ENCODE measurements at regions not wholly inside any gene's neighbourhood (a gene's known extent, or its start where the extent isn't known, plus 50 kb on each side); places are given as distances from the start of the nearest gene placed in this dataset.

DNA sequence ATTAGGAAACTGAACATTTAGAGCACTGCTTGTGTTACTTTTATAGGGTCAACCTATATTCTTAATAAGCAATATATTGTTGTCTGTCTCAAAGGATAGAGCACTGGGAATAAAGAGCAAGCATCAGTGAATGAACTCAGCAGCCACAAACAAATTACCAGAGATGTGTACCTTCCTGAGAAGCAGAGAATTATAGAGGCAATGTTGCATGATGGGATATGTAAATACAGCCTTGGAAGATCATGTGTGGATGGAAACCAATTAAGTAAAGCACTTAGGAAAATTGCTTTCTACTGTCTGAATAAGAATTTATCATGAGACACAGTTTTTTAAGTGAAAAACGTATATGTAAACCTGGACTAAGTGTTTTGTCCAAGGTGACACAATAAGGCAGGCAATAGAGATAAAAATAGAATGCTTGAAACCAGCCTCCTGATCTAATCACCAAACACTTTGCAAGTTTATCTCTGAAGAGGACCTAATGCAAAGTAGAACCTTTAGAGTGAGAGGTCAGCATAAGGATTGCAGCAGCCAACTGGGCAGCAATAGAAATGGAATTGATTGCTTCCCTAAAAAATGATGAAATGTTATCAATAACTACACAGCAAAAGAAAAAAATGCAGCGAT is 848.0 kb downstream of the TUSC7 start:
- DNase-seq (ENCODE audit: low spot score), result no peak

DNA sequence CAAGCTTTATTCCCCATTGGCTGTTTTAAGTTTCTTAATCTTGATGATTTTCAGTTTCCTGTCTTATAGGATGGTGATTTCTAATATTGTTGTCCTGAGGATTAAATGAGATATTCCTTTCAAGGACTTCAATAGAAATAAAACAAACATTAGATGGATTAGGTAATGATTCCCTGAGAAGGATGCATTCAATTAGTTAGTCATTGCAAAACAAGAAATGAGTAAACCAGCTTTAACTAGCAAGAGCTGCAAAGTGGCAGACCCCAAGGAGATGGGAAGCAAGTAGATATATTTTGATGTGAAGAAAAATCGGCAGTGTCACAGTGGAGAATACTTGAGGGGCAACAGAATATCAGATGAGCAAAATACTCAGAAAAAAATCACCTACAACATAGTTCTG is 849.1 kb downstream of the TUSC7 start:
- DNase-seq (ENCODE audit: low spot score), result no peak

DNA sequence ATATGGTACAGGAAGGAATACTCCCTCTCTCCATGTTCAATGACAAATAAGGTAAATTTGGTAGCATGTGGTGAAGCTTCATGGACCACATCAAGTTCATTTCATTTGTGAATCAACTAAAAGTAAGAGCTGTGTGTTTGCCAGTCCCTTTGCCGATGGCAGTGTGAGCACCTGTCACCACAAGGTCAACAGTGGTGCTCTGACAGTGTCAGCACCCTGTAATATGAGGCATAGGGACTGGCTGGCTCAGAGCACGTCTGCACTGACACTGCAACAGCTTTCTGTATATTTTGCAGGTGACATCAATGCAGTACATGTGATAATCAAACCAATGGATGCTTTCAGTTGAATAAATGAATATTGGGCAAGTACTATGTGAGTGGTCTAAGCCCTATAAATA is 852.4 kb downstream of the TUSC7 start:
- DNase-seq (ENCODE audit: low spot score), result no peak

DNA sequence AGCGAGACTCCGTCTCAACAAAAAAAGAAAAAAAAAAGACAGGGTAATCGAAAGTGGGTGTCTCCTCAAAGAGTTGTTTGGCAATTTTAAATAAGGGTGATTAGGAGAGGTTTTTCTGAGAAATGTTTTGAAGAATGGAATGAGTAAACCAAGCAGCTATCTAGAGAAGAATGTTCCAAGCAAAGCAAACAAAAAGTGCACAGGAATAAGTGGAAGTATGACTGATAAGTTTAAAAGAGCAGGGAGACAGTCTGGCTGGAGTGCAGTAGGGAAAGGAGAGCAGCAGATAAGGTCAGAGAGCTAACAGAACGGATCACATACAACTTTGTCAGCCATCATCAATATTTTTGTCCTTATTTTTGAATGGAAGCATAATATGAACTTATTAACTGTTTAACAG is 853.5 kb downstream of the TUSC7 start:
- DNase-seq (ENCODE audit: low spot score), result no peak

DNA sequence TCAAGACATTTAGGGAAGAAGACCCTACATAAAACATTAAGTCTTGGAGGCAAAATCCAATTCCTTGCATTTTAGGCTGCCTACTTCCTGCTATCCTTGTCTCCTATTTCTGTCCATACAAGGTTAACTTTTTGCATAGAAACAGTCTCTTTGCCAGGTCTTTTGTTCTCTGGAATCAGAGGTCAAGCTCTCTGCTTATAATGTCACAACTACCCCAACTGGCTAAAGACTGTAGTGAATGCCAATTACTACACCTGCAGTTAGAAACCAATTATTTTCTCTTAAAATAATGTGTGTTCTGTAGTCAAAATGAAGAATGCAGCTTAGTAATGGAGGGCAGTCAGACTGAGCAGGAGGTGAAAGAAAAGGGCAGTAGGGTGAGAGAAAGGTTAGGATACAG is 856.2 kb downstream of the TUSC7 start:
- DNase-seq (ENCODE audit: low spot score), result no peak

DNA sequence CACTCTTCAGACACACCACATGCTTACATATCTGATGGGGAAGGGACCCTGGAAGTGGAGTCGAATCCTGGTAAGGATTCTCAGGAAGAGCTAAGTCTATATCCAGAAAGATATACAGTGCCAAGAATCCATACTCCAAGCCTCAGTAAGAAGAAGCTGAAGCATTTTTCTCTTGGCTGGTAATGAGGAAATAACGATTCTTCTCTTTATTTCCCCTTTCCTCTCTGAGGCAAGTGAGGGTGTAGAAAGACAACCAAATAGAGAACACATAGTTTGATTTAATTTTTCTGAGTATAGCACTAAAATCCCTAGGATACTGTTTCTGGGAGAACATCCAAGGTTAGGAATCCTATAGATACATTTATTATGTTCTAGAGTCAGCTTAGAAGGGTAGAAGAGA is 857.3 kb downstream of the TUSC7 start:
- no peak for DNase-seq (ENCODE audit: low spot score)

DNA sequence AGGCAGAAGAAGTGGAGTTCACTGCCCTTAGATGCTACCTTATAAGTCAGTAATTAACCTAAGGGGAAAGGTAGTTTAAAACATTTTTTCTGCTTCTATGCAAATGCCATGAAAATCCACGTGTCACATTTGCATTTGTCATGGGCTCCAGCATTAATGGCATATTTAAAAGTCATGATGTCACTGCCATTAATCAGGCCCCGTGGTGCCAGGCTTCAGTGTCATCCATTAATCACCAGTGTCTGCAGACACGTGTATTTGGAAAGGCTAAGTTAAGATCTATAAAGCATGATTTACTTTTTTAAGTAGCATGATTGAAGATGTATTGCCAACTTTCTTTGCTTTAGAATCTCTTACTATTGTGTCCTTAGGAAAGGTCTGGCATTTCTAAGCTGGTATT is 857.8 kb downstream of the TUSC7 start:
- DNase-seq (ENCODE audit: low spot score), result no peak

DNA sequence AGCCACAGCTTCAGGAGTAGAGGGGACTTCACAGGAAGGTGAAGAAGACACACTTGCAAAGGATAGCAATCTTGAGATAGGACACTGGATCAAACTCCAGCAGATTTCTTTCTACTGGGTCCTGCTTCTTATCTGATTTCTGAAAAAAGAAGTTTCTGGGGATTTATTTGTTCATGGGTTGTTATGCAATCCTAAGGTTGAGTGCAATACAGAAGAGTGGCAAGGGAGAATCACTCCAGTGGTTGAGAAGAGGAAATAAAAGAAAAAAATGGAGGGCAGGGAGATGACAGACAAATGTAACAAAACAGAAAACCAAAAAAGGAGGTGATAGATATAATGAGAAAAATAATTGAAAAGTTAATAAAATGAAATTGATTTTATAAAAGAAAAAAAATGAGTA is 858.3 kb downstream of the TUSC7 start:
- DNase-seq (ENCODE audit: low spot score), result no peak

DNA sequence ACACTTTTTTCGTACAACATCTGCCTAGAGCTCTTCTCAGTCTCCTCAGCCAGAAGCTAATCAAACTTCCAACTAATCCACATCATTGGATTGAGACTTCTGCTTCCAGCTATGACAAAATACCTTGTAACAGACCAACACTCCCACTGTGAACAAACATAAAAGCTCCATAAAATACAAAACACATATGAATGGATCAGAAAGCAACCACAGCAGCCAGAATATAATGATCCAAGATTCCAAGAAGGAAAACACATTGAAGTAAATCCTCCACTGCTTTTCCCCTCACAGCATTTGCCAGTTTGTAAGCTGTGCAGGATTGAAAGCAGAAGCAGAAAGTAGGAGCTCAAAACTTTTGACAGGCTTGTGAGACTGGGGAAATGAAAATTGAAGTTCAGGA is 863.2 kb downstream of the TUSC7 start:
- no peak for DNase-seq (ENCODE audit: low spot score)

DNA sequence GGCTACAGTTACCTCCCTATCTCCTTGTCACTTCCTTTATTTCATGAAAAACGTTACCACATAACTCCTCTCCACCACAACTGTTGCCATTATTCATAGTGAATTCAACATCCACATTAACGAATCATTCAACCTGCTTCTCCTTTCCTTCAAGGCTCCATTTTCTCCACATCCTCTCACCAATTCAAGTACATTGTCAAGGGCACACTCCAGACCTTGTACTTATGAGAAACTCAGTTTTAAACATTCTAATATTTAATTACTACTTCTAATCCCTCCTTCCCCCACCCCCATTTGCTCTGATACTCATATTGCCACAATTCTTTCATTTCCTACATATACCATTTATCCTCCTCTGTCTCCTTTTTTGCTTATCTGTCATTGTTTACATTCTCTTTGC is 871.2 kb downstream of the TUSC7 start:
- no peak for DNase-seq (ENCODE audit: low spot score)

DNA sequence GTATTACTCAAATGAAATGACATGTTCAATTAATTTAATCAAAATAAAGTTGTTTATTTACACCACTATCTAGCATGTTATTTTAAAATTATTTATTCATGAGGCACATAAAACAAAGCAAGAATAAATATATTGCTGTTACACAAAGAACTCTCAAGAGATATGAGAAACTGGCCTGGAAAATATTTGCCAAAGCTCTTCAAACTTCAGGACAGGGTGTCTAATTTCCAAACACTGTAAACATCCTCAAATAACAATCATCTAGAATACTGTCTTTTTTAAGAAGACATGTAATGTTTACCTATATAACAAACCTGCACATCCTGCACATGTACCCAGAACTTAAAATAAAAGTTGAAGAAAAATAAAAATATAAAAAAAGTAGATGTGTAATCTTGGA is 876.6 kb downstream of the TUSC7 start:
- no peak for DNase-seq (ENCODE audit: low spot score)

DNA sequence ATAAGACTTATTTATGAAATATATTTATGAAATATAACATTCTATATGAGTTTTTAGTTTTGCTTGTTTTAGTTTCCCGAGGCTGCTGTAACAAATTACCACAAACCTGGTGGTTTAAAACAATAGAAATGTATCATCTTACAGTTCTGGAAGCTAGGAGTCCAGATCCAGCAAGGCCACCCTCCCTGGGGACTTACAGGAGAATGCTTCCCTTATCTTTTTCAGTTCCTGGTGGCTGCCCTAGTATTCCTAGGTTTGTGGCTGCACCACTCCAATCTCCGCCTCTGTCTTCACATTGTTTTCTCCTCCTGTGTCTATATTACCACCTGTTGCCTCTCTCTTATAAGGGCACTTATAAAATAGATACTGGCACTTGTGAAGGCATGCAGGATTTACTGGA is 877.8 kb downstream of the TUSC7 start:
- DNase-seq (ENCODE audit: low spot score), result no peak

DNA sequence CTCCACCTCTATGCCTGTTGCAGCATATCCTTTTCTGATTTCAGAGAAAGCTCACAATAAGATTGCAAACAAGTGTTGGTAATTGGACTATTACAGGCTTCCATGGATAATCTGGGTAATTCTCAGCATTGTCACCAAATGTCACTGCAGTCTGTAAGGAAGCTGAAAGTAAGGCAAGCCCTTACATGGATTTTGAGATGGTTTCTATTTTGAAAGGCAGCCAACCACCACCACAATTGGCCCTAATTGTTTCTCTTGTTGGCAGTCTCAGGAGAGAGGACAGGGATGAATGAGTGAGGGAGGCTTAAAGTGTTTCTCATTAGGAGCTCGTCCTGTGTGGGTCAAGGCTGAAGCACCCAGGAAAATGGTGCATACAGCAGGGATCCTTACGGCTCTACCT is 879.9 kb downstream of the TUSC7 start:
- no peak for DNase-seq (ENCODE audit: low spot score)

DNA sequence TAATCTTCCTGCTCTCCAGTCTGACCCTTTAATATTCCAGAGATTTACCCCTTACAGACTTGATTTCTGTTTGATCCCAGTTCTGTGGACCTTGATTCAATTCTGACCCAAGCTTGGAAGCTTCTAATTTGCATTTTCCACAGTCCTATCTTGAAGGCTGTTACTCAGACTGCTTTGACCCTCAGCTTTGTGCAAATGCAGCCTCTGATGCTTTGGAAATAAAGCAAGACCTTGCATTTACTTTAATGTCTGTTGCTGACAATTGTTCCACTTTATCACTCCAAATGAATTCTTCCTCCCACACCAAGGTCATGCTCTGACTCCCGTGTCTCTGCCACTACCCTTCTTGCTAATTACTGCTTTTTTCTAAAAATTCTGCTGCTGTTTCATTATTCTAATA is 886.0 kb downstream of the TUSC7 start:
- DNase-seq (ENCODE audit: low spot score), result no peak

DNA sequence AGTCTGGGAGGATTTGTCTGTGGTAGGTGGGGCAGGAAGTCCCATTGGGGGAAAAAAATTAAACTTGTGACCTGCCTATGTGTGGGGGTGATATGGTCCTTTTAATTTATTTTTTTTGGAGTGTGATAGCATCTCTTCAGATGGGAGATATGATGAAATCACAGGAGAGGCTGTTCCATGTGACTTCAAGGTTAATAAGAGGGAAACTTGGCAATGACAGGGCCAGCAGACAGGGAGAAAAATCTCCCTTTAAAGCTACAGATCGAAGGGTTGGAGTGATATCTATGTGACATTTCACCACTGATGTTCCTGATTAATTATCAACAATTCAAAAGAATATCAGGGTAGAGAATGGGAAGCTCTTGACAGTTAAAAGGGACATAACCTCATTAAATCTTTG is 886.9 kb downstream of the TUSC7 start:
- no peak for DNase-seq (ENCODE audit: low spot score)

DNA sequence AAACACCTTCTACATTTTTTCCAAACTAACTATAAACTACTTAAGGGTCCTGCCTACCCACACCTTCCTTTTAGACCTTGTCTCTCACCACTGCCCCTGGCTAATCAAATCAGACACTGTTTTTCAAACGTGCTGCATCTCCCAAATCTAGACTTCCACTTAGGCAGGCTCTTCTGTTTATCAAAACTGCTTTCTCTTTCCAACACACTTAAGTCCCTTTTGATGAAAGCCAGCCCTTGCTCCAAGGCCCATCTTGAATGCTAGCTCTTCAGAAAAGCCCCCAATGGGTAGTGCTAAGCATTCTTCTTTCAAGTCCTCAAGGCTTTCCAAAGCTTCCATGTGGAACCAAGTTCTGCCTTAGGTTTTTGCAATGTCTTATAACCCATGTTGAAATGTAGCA is 888.3 kb downstream of the TUSC7 start:
- no peak for DNase-seq (ENCODE audit: low spot score)

DNA sequence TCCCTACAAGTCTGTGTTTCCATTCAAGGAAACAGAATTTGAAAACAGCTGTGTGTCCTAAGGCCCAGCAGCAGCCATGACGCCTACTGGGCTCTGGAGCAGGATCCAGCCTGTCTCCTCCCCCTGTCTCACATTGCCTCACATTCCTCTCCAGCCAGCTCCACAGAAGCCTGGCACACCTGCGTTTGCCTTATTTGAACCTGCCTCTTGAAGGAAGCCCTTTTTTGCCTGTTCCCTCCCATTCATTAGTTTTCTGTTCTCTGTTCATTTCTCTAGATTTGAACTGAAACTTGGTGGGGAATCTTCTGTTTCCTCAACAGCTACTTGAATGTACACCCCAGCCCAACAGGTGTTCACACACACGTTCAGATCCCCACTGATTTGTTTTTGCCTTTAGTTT is 890.5 kb downstream of the TUSC7 start:
- no peak for DNase-seq (ENCODE audit: low spot score)

DNA sequence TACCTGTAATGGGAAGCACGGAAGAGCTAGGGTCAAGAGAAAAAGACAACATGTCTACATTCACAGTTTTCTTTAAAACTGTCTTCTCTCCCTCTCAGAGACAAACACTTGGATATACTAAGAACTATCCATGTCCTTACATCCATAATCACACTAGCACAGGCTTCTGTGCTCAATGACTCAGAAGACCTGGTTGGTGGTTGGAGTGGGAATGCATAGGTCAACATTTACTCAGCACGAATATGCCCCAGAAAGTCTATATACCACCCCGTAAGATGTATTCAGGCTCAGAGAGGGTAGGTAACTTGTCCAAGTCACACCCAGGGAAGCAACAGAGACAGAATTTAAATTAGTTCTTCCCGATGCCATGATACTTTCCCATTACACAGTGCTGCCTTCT is 891.1 kb downstream of the TUSC7 start:
- DNase-seq (ENCODE audit: low spot score), result no peak

DNA sequence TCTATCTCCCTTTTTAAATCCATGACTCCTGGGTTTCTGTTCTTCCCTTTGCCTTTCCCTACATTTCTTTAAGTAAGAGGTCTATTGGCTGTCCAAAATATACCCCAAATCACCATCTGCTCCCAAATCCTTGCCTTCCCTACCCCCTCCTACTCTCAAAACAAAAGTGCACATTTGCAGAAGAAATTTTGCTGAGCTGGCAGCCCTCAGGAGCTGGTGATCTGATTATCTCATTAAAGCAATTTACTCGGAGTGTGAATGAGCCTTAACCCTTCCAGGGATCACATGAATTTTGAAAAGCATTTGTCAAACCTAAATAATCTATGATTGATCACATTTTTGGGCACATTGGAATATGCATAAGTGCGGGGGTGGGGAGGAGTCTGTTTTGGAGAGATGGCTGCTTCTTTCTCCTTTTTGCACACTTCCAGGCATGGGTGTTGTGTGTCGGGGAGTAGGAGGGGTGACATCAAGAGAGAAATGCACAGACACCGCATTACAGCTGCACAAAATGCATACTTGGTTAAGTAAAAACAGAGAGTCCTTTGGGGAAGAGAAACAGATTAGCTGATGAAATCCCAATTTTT is 892.6 kb downstream of the TUSC7 start:
- DNase-seq (ENCODE audit: low spot score), result no peak

DNA sequence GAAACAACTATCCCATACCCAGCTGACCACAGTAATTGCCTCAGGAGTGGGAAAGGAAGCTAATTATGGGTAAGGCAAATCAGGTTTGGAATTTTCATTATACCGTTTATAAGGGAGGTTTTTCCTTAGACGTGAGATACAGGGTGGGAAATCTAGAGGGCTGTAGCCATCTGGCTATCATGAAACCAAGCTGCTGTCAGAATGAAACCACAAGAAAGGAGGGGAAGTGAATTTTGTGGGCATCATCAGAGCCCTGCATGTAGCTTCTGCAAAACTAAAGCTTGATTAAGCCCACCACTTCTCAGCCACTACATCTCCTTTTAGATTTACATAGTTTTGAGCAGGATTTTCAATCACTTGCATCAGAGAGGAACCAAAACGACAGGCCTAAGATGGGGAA is 893.5 kb downstream of the TUSC7 start:
- DNase-seq (ENCODE audit: low spot score), result no peak

DNA sequence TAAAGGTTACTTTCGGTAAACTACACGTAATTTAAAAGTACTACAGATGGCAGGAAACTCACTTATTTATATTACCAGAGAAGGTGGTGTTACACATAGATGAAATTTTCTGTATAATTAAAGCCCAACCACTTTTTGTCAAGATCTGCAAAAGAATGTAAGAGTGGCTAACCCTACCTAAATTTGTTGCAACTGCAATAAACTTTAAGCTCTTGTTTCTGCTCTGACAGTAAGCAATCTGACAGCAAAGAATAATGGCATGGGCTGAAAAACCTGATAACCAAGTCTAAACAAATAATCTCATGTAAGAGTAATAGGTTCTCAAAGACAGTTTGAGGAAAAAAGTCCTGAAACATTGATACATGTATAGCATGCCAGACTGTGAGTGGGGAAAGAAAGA is 897.3 kb downstream of the TUSC7 start:
- DNase-seq (ENCODE audit: low spot score), result no peak

DNA sequence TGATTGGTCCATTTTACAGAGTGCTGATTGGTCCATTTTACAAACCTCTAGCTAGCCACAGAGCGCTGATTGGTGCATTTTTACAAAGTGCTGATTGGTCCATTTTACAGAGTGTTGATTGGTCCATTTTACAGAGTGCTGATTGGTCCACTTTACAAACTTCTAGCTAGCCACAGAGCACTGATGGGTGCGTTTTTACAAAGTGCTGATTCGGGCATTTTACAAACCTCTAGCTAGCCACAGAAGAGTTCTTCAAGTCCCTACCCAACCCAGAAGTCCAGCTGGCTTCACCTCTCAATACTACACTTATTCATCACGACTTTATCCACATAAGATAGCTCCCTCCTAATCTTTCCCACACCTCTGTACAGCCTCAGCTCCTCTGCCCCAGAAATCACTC is 899.8 kb downstream of the TUSC7 start:
- DNase-seq (ENCODE audit: low spot score), result no peak

DNA sequence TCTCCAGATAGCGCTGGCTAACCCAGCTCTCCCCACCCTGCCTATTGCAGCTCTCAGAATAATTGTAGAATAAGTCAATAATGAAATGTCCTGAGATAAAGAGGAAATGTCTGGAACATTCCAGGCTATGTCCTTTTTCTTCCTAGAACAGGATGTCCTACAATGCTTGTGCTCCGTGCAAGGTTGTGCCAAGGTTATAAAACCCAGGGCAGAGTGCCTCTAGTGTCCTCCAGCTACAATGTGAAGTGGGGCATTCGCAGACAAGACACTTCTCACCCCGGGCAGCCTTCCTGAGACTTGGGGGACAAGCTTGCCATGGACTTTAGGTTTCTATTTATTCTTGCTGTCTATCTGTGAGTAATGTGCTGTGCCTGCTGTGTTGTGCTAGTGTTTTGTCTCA is 900.6 kb downstream of the TUSC7 start:
- DNase-seq (ENCODE audit: low spot score), result no peak

DNA sequence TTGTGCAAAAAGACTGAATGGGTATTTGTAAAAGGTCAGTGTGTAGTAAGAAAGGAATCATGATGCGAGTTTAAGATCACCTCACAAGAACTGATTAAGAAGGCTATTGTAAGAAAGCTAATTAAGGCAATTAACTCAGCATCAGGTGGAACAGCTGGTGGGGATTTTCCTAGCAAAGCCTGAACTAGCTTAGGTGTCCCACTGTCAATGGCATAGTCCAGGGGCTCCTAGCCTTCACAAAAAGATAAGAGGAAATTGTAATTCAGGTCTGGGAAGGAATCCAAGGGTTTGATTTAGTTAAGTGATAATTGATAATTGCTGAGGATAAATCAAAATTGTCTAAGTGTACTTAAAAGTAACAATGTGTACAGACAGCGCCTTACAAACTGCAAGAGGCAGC is 901.6 kb downstream of the TUSC7 start:
- no peak for DNase-seq (ENCODE audit: low spot score)

DNA sequence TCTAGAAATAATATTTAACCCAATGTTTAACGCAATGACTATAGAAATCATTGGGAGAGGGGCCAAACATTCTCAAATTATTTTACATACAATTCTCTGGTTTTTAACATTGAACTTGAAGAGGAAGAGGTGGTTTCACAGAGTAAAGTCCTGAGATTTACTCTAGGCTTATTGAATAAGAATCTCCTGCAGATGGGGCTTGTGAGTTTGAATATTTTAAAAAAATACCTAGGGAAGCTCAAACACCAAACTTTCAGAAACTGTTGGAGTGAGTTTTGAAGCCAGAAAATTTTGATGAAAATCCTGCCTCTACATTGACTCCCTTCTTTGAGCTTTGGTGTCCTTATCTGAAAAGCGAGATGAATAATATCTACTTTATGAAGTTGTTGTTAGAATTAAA is 906.6 kb downstream of the TUSC7 start:
- DNase-seq (ENCODE audit: low spot score), result no peak
